NCI-H1048 (cell line): ENCODE measurements at regions not wholly inside any gene's neighbourhood (a gene's known extent, or its start where the extent isn't known, plus 50 kb on each side); places are given as distances from the start of the nearest gene placed in this dataset.
"Not testable (repeated sequence)": the region's sequence is repeated elsewhere in the genome, so short reads cannot be mapped to it uniquely, and the experiment has no call there.

ENCODE experiments used
- DNase-seq: peaks from one replicate; lab custom pipeline; 2025; lab: John Stamatoyannopoulos, UW

GRCh38 chr11:97871816-97872215 is 1148.9 kb upstream of the CNTN5 start:
- no peak for DNase-seq

GRCh38 chr11:97880209-97880608 is 1140.5 kb upstream of the CNTN5 start:
- DNase-seq: no peak

- DNase-seq: no peak
Observed at GRCh38 chr11:97883086-97883485, 1137.7 kb upstream of the CNTN5 start.

GRCh38 chr11:97888641-97889040 is 1132.1 kb upstream of the CNTN5 start:
- no peak for DNase-seq

- no peak for DNase-seq
Observed at GRCh38 chr11:97890466-97890865, 1130.3 kb upstream of the CNTN5 start.

GRCh38 chr11:97893612-97894011 is 1127.1 kb upstream of the CNTN5 start:
- no peak for DNase-seq

- DNase-seq: no peak
Observed at GRCh38 chr11:97894978-97895377, 1125.8 kb upstream of the CNTN5 start.

GRCh38 chr11:97895572-97895971 is 1125.2 kb upstream of the CNTN5 start:
- DNase-seq: no peak

- no peak for DNase-seq
Observed at GRCh38 chr11:97902828-97903227, 1117.9 kb upstream of the CNTN5 start.

- no peak for DNase-seq
Observed at GRCh38 chr11:97905101-97905500, 1115.6 kb upstream of the CNTN5 start.

- DNase-seq: no peak
Observed at GRCh38 chr11:97905671-97906070, 1115.1 kb upstream of the CNTN5 start.

- no peak for DNase-seq
Observed at GRCh38 chr11:97908354-97908753, 1112.4 kb upstream of the CNTN5 start.

GRCh38 chr11:97909614-97910399 is 1110.9 kb upstream of the CNTN5 start:
- DNase-seq: no peak

GRCh38 chr11:97912629-97913028 is 1108.1 kb upstream of the CNTN5 start:
- no peak for DNase-seq

- DNase-seq: not testable (repeated sequence)
Observed at GRCh38 chr11:97922933-97923332, 1097.8 kb upstream of the CNTN5 start.

GRCh38 chr11:97934572-97935208 is 1086.1 kb upstream of the CNTN5 start:
- no peak for DNase-seq

- no peak for DNase-seq
Observed at GRCh38 chr11:97937501-97937900, 1083.2 kb upstream of the CNTN5 start.

- no peak for DNase-seq
Observed at GRCh38 chr11:97938789-97939188, 1082.0 kb upstream of the CNTN5 start.

GRCh38 chr11:97943493-97943892 is 1077.3 kb upstream of the CNTN5 start:
- DNase-seq: no peak

- no peak for DNase-seq
Observed at GRCh38 chr11:97948793-97949192, 1072.0 kb upstream of the CNTN5 start.

- DNase-seq: no peak
Observed at GRCh38 chr11:97955595-97955994, 1065.2 kb upstream of the CNTN5 start.

- no peak for DNase-seq
Observed at GRCh38 chr11:97956904-97957303, 1063.8 kb upstream of the CNTN5 start.

- no peak for DNase-seq
Observed at GRCh38 chr11:97961431-97961830, 1059.3 kb upstream of the CNTN5 start.

- DNase-seq: no peak
Observed at GRCh38 chr11:97962758-97963157, 1058.0 kb upstream of the CNTN5 start.
